GM12891 (cell line): ENCODE measurements at regions not wholly inside any gene's neighbourhood (a gene's known extent, or its start where the extent isn't known, plus 50 kb on each side); places are given as distances from the start of the nearest gene placed in this dataset.

Source experiments
- POLR2A ChIP-seq: IDR thresholded peaks from 2 replicates; pipeline ENCODE4 v1.6.1; 2011; ENCODE audit warnings: low read depth, low read length, control low read depth
- POLR2AphosphoS5 ChIP-seq: IDR thresholded peaks from 2 replicates; pipeline ENCODE4 v1.6.1; 2011; ENCODE audit warnings: low read depth, low read length, control low read depth

DNA sequence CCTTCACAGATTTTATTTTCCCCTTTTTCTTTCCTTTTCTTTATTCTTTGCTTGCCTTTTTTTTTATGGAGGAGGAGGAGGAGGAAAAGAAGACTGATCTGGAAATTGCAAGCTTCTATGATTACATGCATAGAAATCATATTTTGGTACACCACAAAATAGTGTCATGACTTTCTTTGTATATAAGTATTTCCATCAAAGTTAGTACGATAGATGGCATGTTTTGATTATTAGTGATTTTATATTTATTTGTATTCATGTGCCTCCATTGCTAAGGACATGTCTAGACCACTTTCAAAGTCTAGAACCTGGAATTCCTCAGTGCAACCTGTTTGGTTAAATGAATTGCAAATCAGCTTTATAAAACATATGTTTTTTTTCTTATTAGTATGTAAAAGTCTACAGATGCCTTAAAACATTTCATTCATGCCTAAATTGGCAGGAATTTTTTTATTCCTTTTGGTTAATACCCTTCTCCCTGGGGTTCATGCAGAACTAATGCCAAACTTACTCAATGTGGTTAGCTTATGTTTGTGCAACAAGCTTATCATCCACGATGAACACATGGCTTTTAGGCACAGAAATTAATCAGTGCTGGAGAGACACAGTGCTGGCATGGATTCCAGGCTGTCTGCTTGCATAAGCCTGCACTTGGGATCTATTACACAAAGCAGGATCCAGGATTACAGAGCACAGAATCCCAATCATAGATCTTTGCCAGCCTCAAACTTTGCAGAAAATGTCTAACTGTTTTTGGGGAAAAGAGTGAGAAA is 213.1 kb downstream of the CHRM2 start:
- TF ChIP-seq POLR2A (no peak), POLR2AphosphoS5 (no peak)
